GM12873 (cell line): ENCODE measurements at regions not wholly inside any gene's neighbourhood (a gene's known extent, or its start where the extent isn't known, plus 50 kb on each side); places are given as distances from the start of the nearest gene placed in this dataset.

Source experiments
- CTCF ChIP-seq: IDR thresholded peaks from 2 replicates; pipeline ENCODE4 v1.5.1; 2012; ENCODE audit warnings: low read depth, mild to moderate bottlenecking, moderate library complexity, low read length, control low read depth; ENCODE audit not compliant: insufficient read depth; ENCODE audit errors: missing control alignments

GRCh38 chr22:48613566-48614200, 1214.0 kb downstream of the BRD1 start:
- TF ChIP-seq CTCF: no peak

- TF ChIP-seq CTCF: no peak
These were observed 1215.3 kb downstream of the BRD1 start for GRCh38 chr22:48612077-48612995.

- TF ChIP-seq CTCF: no peak
These were observed 1218.3 kb downstream of the BRD1 start for GRCh38 chr22:48609279-48609865.

GRCh38 chr22:48607901-48608662, 1219.6 kb downstream of the BRD1 start:
- no peak for TF ChIP-seq CTCF

GRCh38 chr22:48606684-48607307, 1220.9 kb downstream of the BRD1 start:
- TF ChIP-seq CTCF: no peak

GRCh38 chr22:48605856-48606481, 1221.7 kb downstream of the BRD1 start:
- TF ChIP-seq CTCF: no peak
